CD4-positive, alpha-beta T cell (primary cell): ENCODE measurements at regions not wholly inside any gene's neighbourhood (a gene's known extent, or its start where the extent isn't known, plus 50 kb on each side); places are given as distances from the start of the nearest gene placed in this dataset.

Source experiments
- ATAC-seq: fragments of 200-7000 bp; cut with Tn5 transposase; one replicate; pipeline ENCODE4 v1.10.0; 2022; ENCODE audit warnings: mild to moderate bottlenecking; ENCODE audit not compliant: poor library complexity
- CTCF ChIA-PET: fragments of 350-600 bp; sonication (Branson Sonifier 250); formaldehyde crosslinking; loops from one replicate; lab custom pipeline; 2021; ENCODE audit warnings: antibody characterized with exemption, inconsistent platforms; lab: Charles Lee
- POLR2A ChIA-PET: fragments of 350-600 bp; sonication (Branson Sonifier 250); formaldehyde crosslinking; loops from one replicate; lab custom pipeline; 2021; ENCODE audit warnings: antibody characterized with exemption, inconsistent platforms; lab: Charles Lee
- DNase-seq, 14 experiments: peaks; one replicate each; pipeline ENCODE4 v3.0.0-alpha.2; 2013 to 2020; ENCODE audit warnings: mixed read lengths in 2 of 14
- H3K27ac ChIP-seq, 2 donors: one replicate each; pipeline versions ENCODE4 v1.5.1 to v1.7.0; 2013; ENCODE audit warnings: low read length in 2 of 2, low read depth in 1 of 2, mild to moderate bottlenecking in 1 of 2
- H3K27me3 ChIP-seq, 2 experiments: 1 replicate in 1 of 2; 2 replicates in 1 of 2; pipeline versions ENCODE4 v1.6.1 to v1.7.0; 2013; ENCODE audit warnings: low read length in 2 of 2, control low read depth in 1 of 2, mild to moderate bottlenecking in 1 of 2, moderate library complexity in 1 of 2; ENCODE audit not compliant: insufficient read depth in 2 of 2, control insufficient read depth in 1 of 2
- H3K36me3 ChIP-seq: one replicate; pipeline ENCODE4 v1.6.1; 2013; ENCODE audit warnings: low read length, control low read depth; ENCODE audit not compliant: insufficient read depth
- H3K4me1 ChIP-seq: one replicate; pipeline ENCODE4 v1.6.1; 2013; ENCODE audit warnings: low read length, control low read depth; ENCODE audit not compliant: insufficient read depth
- H3K4me3 ChIP-seq: one replicate; pipeline ENCODE4 v1.5.1; 2013; ENCODE audit warnings: mild to moderate bottlenecking, low read length, moderate library complexity
- H3K9me3 ChIP-seq, 2 experiments: 1 replicate in 1 of 2; 2 replicates in 1 of 2; pipeline versions ENCODE4 v1.6.1 to v1.7.0; 2013; ENCODE audit warnings: low read length in 2 of 2, mild to moderate bottlenecking in 2 of 2, control low read depth in 1 of 2, moderate library complexity in 1 of 2; ENCODE audit not compliant: control insufficient read depth in 1 of 2, insufficient read depth in 1 of 2
- H3K27ac Mint-ChIP-seq: one replicate; pipeline ENCODE4 v1.8.0; 2020; ENCODE audit warnings: mixed read lengths
- H3K27me3 Mint-ChIP-seq: one replicate; pipeline ENCODE4 v1.8.0; 2021; ENCODE audit warnings: mixed read lengths
- H3K36me3 Mint-ChIP-seq: one replicate; pipeline ENCODE4 v1.8.0; 2021; ENCODE audit warnings: low read depth, mixed read lengths
- H3K4me1 Mint-ChIP-seq: one replicate; pipeline ENCODE4 v1.8.0; 2021; ENCODE audit warnings: low read depth, mixed read lengths
- H3K4me3 Mint-ChIP-seq: one replicate; pipeline ENCODE4 v1.8.0; 2020; ENCODE audit warnings: mild to moderate bottlenecking, mixed read lengths
- H3K9me3 Mint-ChIP-seq: one replicate; pipeline ENCODE4 v1.8.0; 2020; ENCODE audit warnings: mixed read lengths
- intact Hi-C, 2 experiments: fragments of 100-400 bp; cut with DNase I in 1 of 2; cut with micrococcal nuclease in 1 of 2; formaldehyde crosslinking; loops; one replicate each; pipeline versions ENCODE4 v1.15.1 to v1.9.0; 2023 to 2025; cut with DNase I, micrococcal nuclease
- TF ChIP-seq, protein P1 (sequence below): fragments of 200-600 bp; IDR thresholded peaks from one replicate; pipeline ENCODE4 v1.8.0; 2022; ENCODE audit warnings: antibody characterized with exemption, mild to moderate bottlenecking

GRCh38 chrX:22534643-22535042 lies 261.9 kb downstream of the CBLL2 start:
- no peak overlapping the region for H3K4me3 Mint-ChIP-seq
- POLR2A ChIA-PET: no interaction called here
- DNase-seq (no peak), ATAC-seq (no peak)
- H3K27me3 Mint-ChIP-seq: no peaks in the 10 kb centered on the region
- intact Hi-C loops: no loop called here
- CTCF ChIA-PET: no interaction called here
- no peaks in the 10 kb centered on the region for H3K36me3 Mint-ChIP-seq
- Histone ChIP-seq H3K9me3 (no peaks in the 10 kb centered on the region), H3K4me3 (no peak overlapping the region), H3K27me3 (no peaks in the 10 kb centered on the region), H3K27ac (no peak overlapping the region), H3K4me1 (no peaks in the 10 kb centered on the region), H3K36me3 (no peaks in the 10 kb centered on the region)
- H3K4me1 Mint-ChIP-seq: no peaks in the 10 kb centered on the region
- no peaks in the 10 kb centered on the region for H3K9me3 Mint-ChIP-seq
- TF ChIP-seq, protein P1, sequence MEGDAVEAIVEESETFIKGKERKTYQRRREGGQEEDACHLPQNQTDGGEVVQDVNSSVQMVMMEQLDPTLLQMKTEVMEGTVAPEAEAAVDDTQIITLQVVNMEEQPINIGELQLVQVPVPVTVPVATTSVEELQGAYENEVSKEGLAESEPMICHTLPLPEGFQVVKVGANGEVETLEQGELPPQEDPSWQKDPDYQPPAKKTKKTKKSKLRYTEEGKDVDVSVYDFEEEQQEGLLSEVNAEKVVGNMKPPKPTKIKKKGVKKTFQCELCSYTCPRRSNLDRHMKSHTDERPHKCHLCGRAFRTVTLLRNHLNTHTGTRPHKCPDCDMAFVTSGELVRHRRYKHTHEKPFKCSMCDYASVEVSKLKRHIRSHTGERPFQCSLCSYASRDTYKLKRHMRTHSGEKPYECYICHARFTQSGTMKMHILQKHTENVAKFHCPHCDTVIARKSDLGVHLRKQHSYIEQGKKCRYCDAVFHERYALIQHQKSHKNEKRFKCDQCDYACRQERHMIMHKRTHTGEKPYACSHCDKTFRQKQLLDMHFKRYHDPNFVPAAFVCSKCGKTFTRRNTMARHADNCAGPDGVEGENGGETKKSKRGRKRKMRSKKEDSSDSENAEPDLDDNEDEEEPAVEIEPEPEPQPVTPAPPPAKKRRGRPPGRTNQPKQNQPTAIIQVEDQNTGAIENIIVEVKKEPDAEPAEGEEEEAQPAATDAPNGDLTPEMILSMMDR: no peak
- H3K27ac Mint-ChIP-seq: no peak overlapping the region

- Mint-ChIP-seq H3K4me3 (no peak overlapping the region), H3K9me3 (peaks cover 2% of the 10 kb centered on the region), H3K36me3 (no peaks in the 10 kb centered on the region), H3K27ac (no peak overlapping the region), H3K27me3 (no peaks in the 10 kb centered on the region), H3K4me1 (no peaks in the 10 kb centered on the region)
- DNase-seq (no peak), ATAC-seq (no peak)
- ChIA-PET CTCF (no interaction called here), POLR2A (no interaction called here)
- Histone ChIP-seq H3K27me3 (no peaks in the 10 kb centered on the region), H3K36me3 (no peaks in the 10 kb centered on the region), H3K27ac (no peak overlapping the region), H3K9me3 (no peaks in the 10 kb centered on the region), H3K4me3 (no peak overlapping the region), H3K4me1 (no peaks in the 10 kb centered on the region)
- TF ChIP-seq, protein P1: no peak
- intact Hi-C loops: no loop called here
Measured at GRCh38 chrX:22536746-22537304, 264.1 kb downstream of the CBLL2 start.

DNA sequence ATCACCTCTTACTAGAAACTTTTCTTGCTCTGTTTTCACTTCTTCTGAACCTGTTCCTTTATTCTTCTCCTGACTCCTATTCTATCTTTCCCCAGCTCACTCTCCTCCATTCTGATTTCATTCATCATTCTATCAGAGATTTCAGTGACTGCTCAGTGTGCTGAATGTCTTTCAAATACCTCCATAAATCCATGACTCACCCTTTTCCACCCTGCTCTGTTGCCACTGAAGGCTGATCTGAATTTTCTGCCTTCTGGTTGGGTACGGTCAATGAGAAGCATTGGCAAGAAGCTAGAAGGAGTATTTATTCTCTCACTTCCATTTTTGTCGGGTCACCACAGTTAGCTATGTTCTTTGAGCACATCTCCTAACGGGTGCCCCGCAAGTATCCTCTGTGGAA lies 265.9 kb downstream of the CBLL2 start:
- ChIA-PET POLR2A (no interaction called here), CTCF (no interaction called here)
- Histone ChIP-seq H3K9me3 (no peaks in the 10 kb centered on the region), H3K27ac (no peak overlapping the region), H3K27me3 (no peaks in the 10 kb centered on the region), H3K4me1 (no peaks in the 10 kb centered on the region), H3K36me3 (no peaks in the 10 kb centered on the region), H3K4me3 (no peak overlapping the region)
- TF ChIP-seq, protein P1: no peak
- Mint-ChIP-seq H3K27me3 (no peaks in the 10 kb centered on the region), H3K4me3 (no peak overlapping the region), H3K9me3 (peaks cover 2% of the 10 kb centered on the region), H3K4me1 (no peaks in the 10 kb centered on the region), H3K27ac (no peak overlapping the region), H3K36me3 (no peaks in the 10 kb centered on the region)
- no peak for ATAC-seq
- no peak for DNase-seq
- intact Hi-C loops: no loop called here
